Spleen (tissue), 7 donors: ENCODE measurements at regions not wholly inside any gene's neighbourhood (a gene's known extent, or its start where the extent isn't known, plus 50 kb on each side); places are given as distances from the start of the nearest gene placed in this dataset.

ENCODE experiments used
- POLR2AphosphoS5 ChIP-seq, 3 donors: sonication (generic); formaldehyde crosslinking; IDR thresholded peaks; one replicate each; pipeline ENCODE4 v1.5.1; 2017; ENCODE audit warnings: antibody characterized with exemption in 3 of 3
- TF ChIP-seq, protein P1 (sequence below), 11 experiments: fragments of 200-600 bp in 7 of 11; fragments of 450-650 bp in 4 of 11; sonication (generic) in 4 of 11; IDR thresholded peaks in 8 of 11; conservative IDR thresholded peaks in 3 of 11; 1 replicate in 7 of 11; 2 replicates in 4 of 11; pipeline versions ENCODE4 v1.4.0 to v1.8.0; 2016 to 2021; ENCODE audit warnings: antibody characterized with exemption in 11 of 11, inconsistent platforms in 4 of 11, mild to moderate bottlenecking in 1 of 11
- donor health status: DM: no; HTN: no; CAD: no; lungs with moderate emphysema.
- donor health status: DM: no; HTN: no; CAD: no.
- donor health status: DM: no; HTN: no; CAD: no.

DNA sequence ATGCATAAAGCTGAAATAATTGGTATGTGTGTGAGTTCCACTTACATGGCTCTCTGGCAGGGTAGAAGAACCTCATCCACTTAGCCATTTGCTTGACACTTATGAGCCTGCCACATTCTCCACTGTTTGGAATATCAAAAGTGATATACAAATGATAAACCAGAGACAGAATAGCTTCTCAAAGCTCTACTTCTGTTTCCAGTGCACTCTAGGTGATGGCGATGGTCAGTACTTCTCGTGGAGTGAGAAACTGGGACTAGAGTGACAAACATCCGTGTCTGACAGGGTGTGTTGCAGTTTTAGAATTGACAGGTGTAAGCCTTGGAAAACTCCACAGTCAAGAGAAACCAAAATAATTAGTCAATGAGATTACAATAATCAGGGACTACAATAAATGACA, 935.8 kb upstream of the TYRP1 start:
- TF ChIP-seq, protein P1, sequence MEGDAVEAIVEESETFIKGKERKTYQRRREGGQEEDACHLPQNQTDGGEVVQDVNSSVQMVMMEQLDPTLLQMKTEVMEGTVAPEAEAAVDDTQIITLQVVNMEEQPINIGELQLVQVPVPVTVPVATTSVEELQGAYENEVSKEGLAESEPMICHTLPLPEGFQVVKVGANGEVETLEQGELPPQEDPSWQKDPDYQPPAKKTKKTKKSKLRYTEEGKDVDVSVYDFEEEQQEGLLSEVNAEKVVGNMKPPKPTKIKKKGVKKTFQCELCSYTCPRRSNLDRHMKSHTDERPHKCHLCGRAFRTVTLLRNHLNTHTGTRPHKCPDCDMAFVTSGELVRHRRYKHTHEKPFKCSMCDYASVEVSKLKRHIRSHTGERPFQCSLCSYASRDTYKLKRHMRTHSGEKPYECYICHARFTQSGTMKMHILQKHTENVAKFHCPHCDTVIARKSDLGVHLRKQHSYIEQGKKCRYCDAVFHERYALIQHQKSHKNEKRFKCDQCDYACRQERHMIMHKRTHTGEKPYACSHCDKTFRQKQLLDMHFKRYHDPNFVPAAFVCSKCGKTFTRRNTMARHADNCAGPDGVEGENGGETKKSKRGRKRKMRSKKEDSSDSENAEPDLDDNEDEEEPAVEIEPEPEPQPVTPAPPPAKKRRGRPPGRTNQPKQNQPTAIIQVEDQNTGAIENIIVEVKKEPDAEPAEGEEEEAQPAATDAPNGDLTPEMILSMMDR (IDR thresholded peaks at IDR 0.05 in 8 of 11, conservative IDR thresholded peaks at IDR 0.05 in 3 of 11), result no peak
- TF ChIP-seq POLR2AphosphoS5 (IDR thresholded peaks at IDR 0.05), result no peak
